ENCODE measurements at regions not wholly inside any gene's neighbourhood (a gene's known extent, or its start where the extent isn't known, plus 50 kb on each side); places are given as distances from the start of the nearest gene placed in this dataset.

DNA sequence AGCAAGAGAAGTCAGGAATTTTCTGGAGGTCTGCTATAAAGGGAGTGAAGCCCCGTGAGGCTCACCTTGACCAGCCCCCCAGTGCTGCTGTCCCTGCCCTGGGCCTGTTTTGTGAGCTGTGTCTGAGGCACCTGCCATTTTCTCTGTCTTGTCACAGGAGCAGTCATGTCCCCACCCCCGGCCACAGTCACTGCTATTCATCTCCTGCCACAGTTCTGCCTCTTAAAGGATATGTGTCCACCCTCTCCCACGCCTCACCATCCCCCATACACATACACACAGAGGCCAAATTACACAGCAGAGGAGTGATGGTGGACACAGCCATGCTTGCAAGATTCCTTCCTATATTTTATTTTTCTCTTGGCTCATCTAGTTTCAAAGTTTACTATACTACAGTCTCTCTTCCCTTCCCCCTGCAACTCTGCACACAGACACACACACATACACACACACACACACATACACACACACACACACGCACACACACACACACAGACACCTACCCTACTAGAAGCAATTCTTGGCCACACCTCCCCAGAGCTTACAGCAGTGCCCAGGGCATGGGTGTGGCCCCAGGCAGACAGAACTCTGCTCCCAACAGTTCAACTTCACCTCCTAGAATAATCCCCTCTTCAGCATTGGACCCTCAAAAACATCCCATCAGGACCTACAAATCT is 68.7 kb upstream of the TAB2 start:
- Mint-ChIP-seq H3K4me1 (peaks cover 6% of the 10 kb centered on the region), H3K9me3 (no peaks in the 10 kb centered on the region), H3K4me3 (no peak overlapping the region), H3K27ac (no peak overlapping the region), H3K36me3 (ENCODE audit: low read depth) (no peaks in the 10 kb centered on the region), H3K27me3 (ENCODE audit: insufficient read depth, low read depth, poor library complexity) (peaks cover 1% of the 10 kb centered on the region)
- no peak overlapping the region for H3K4me3 ChIP-seq
- H3K4me1 ChIP-seq (ENCODE audit: insufficient read depth): no peaks in the 10 kb centered on the region
- TF ChIP-seq ZNF462 (CRISPR knock-in tag; IDR thresholded peaks at IDR 0.05) (no peak), REST (IDR thresholded peaks at IDR 0.05; ENCODE audit: unreplicated experiment) (no peak), ETS1 (IDR thresholded peaks at IDR 0.05) (no peak), EZH2phosphoT487 (IDR thresholded peaks at IDR 0.05; ENCODE audit: unreplicated experiment) (no peak), NANOG (IDR thresholded peaks at IDR 0.05; ENCODE audit: borderline replicate concordance) (no peak), CTCF (conservative IDR thresholded peaks at IDR 0.05; ENCODE audit: low read depth in 2 of 2) (no peak), EZH2 (IDR thresholded peaks at IDR 0.05; ENCODE audit: low read depth, unreplicated experiment) (no peak), JUNB (IDR thresholded peaks at IDR 0.05; ENCODE audit: unreplicated experiment) (no peak)
- DNase-seq (ENCODE audit: low spot score): no peak
- H2AFZ ChIP-seq: no peak overlapping the region
- H3K36me3 ChIP-seq (ENCODE audit: insufficient read depth): no peaks in the 10 kb centered on the region
- no peaks in the 10 kb centered on the region for H3F3A ChIP-seq (replicated peaks; ENCODE audit: low read depth)
- H3K27ac ChIP-seq (ENCODE audit: low read depth): no peak overlapping the region
- H3K79me2 ChIP-seq (replicated peaks; ENCODE audit: insufficient read depth): no peaks in the 10 kb centered on the region
- ATAC-seq: no peak; the same call in 2 of the 3 replicates
- H3K4me2 ChIP-seq: no peak overlapping the region
- no peaks in the 10 kb centered on the region for H3K27me3 ChIP-seq (ENCODE audit: insufficient read depth)
- H4K20me1 ChIP-seq (replicated peaks; ENCODE audit: insufficient read depth): no peaks in the 10 kb centered on the region
- H3K9me2 ChIP-seq (ENCODE audit: insufficient read depth): no peaks in the 10 kb centered on the region
